GM21737 (cell line): ENCODE measurements at regions not wholly inside any gene's neighbourhood (a gene's known extent, or its start where the extent isn't known, plus 50 kb on each side); places are given as distances from the start of the nearest gene placed in this dataset.
"Not testable (repeated sequence)": the region's sequence is repeated elsewhere in the genome, so short reads cannot be mapped to it uniquely, and the experiment has no call there.

Experiments used
- ATAC-seq: cut with Tn5 transposase; IDR thresholded peaks from one replicate; pipeline ENCODE4 v1.9.1; 2021; ENCODE audit warnings: mild to moderate bottlenecking, moderate library complexity; ENCODE audit not compliant: unreplicated experiment

GRCh38 chr14:86363576-86363975 lies 833.6 kb downstream of the FLRT2 start:
- no peak for ATAC-seq

- no peak for ATAC-seq
Observed at GRCh38 chr14:86363047-86363446, 833.1 kb downstream of the FLRT2 start.

- no peak for ATAC-seq
Observed at GRCh38 chr14:86357876-86358275, 827.9 kb downstream of the FLRT2 start.

GRCh38 chr14:86357119-86357518 lies 827.2 kb downstream of the FLRT2 start:
- ATAC-seq, result no peak

GRCh38 chr14:86346818-86347384 lies 817.0 kb downstream of the FLRT2 start:
- no peak for ATAC-seq

- ATAC-seq, result no peak
Observed at GRCh38 chr14:86334355-86334754, 804.4 kb downstream of the FLRT2 start.

GRCh38 chr14:86333493-86333892 lies 803.5 kb downstream of the FLRT2 start:
- no peak for ATAC-seq

- ATAC-seq, result no peak
Observed at GRCh38 chr14:86331341-86331740, 801.4 kb downstream of the FLRT2 start.

GRCh38 chr14:86321151-86321550 lies 791.2 kb downstream of the FLRT2 start:
- ATAC-seq, result no peak

- not testable (repeated sequence) for ATAC-seq
Observed at GRCh38 chr14:86312154-86312665, 782.3 kb downstream of the FLRT2 start.

GRCh38 chr14:86311151-86311550 lies 781.2 kb downstream of the FLRT2 start:
- no peak for ATAC-seq

GRCh38 chr14:86310611-86311010 lies 780.7 kb downstream of the FLRT2 start:
- no peak for ATAC-seq

- ATAC-seq, result no peak
Observed at GRCh38 chr14:86310148-86310547, 780.2 kb downstream of the FLRT2 start.

- no peak for ATAC-seq
Observed at GRCh38 chr14:86305058-86305457, 775.1 kb downstream of the FLRT2 start.

GRCh38 chr14:86299994-86300393 lies 770.0 kb downstream of the FLRT2 start:
- no peak for ATAC-seq

- ATAC-seq, result no peak
Observed at GRCh38 chr14:86296173-86296572, 766.2 kb downstream of the FLRT2 start.

- no peak for ATAC-seq
Observed at GRCh38 chr14:86288336-86288735, 758.4 kb downstream of the FLRT2 start.

GRCh38 chr14:86279405-86279804 lies 749.5 kb downstream of the FLRT2 start:
- no peak for ATAC-seq

GRCh38 chr14:86257973-86258372 lies 728.0 kb downstream of the FLRT2 start:
- no peak for ATAC-seq

- ATAC-seq, result peak; percentile 60
Observed at GRCh38 chr14:86243158-86243557, 713.2 kb downstream of the FLRT2 start.

GRCh38 chr14:86237733-86238132 lies 707.8 kb downstream of the FLRT2 start:
- no peak for ATAC-seq

GRCh38 chr14:86221755-86222154 lies 691.8 kb downstream of the FLRT2 start:
- ATAC-seq, result no peak

- no peak for ATAC-seq
Observed at GRCh38 chr14:86221000-86221399, 691.1 kb downstream of the FLRT2 start.
